Mesothelial cell of epicardium (in vitro differentiated cells): ENCODE measurements at regions not wholly inside any gene's neighbourhood (a gene's known extent, or its start where the extent isn't known, plus 50 kb on each side); places are given as distances from the start of the nearest gene placed in this dataset.

Experiments
- DNase-seq, 2 experiments: peaks; one replicate each; pipeline ENCODE4 v3.0.0; 2021; ENCODE audit warnings: low spot score in 2 of 2; ENCODE audit not compliant: unreplicated experiment in 2 of 2
- H3K27ac Mint-ChIP-seq: 2 replicates; pipeline ENCODE4 v1.8.0; 2021; ENCODE audit warnings: mixed read lengths
- H3K27me3 Mint-ChIP-seq: 2 replicates; pipeline ENCODE4 v1.8.0; 2021; ENCODE audit warnings: low read depth, mixed read lengths
- H3K36me3 Mint-ChIP-seq: 2 replicates; pipeline ENCODE4 v1.8.0; 2021; ENCODE audit warnings: mixed read lengths
- H3K4me1 Mint-ChIP-seq: 2 replicates; pipeline ENCODE4 v1.8.0; 2021; ENCODE audit warnings: mixed read lengths
- H3K4me3 Mint-ChIP-seq: 2 replicates; pipeline ENCODE4 v1.8.0; 2021; ENCODE audit warnings: mild to moderate bottlenecking, moderate library complexity, mixed read lengths
- H3K9me3 Mint-ChIP-seq: 2 replicates; pipeline ENCODE4 v1.8.0; 2021; ENCODE audit warnings: mixed read lengths
- CTCF ChIP-seq: fragments of 200-600 bp; sonication (generic); IDR thresholded peaks from one replicate; pipeline ENCODE4 v1.5.0; 2021; ENCODE audit warnings: antibody characterized with exemption; ENCODE audit not compliant: unreplicated experiment

DNA sequence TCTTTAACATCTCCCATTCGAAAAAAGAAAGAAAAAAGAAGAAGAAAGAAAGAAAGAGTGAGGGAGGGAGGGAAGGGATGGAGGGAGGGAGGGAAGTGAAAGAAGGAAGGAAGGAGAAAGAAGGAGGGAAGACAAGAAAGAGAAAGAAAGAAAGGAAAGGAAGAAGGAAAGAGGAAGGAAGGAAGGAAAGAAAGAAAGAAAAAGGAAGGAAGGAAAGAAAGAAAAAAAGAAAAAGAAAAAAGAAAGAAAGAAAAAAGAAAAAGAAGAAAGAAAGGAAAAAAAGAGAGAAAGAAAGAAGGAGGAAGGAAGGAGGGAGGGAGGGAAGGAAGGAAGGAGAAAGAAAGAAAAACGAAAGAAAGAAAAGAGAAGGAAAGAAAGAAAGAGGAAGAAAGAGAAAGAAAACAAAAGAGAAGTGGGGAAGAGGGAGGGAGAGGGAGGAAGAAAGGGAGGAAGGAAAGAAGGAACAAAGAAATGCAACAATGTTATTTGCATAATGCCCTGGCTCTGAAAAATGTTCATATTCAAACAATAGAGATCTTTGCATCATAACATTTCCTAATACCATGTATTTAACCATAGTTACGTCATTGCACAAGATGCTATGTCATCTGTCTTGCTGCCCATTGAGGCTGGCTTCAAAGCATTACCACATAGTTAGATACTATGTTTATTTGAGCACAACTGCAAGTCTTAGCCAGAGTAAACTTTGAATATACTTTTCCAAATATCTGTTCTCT is 550.6 kb downstream of the DSC3 start:
- DNase-seq: no peak
- no peaks in the 10 kb centered on the region for H3K36me3 Mint-ChIP-seq
- H3K4me1 Mint-ChIP-seq: peaks cover 29% of the 10 kb centered on the region
- H3K27ac Mint-ChIP-seq: no peak overlapping the region
- TF ChIP-seq CTCF: no peak
- no peak overlapping the region for H3K4me3 Mint-ChIP-seq
- no peaks in the 10 kb centered on the region for H3K27me3 Mint-ChIP-seq
- H3K9me3 Mint-ChIP-seq: peaks cover 7% of the 10 kb centered on the region

DNA sequence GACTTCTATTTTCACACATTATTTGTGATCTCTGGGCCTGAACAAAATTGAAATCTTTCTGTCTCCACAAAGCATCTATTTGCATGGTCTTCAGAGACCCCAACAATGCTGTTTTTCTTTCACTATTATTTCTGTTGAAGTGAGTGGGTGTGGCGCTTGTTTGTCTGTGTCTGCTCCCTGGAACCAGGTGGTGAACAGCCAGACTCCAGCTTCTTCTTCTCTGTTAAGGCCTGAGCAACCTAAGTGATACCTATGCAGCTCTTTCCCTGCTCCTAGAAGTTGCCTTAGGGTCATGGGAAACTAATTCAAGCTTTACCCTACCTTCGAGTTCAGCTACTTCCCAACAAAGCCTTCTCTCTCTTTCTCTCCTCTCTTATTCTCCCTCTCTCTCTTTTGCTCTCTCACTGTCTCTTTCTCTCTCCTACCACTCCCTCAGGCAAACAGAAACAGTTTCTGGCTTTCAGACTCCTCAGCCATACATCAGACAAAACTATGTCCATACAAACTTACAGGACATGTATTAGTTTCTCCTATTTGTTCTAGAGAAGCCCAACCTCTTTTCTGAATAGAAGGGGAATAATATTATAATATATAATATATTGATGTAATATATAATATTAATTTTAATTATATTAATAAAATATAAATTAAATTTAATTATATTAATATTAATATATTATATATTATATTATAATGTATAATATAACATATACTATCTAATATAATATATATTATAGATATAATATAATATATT is 552.5 kb downstream of the DSC3 start:
- peaks cover 7% of the 10 kb centered on the region for H3K9me3 Mint-ChIP-seq
- no peak for TF ChIP-seq CTCF
- no peak for DNase-seq
- peaks cover 36% of the 10 kb centered on the region for H3K4me1 Mint-ChIP-seq
- H3K27ac Mint-ChIP-seq: peak overlapping the region; percentile 48
- H3K36me3 Mint-ChIP-seq: no peaks in the 10 kb centered on the region
- no peaks in the 10 kb centered on the region for H3K27me3 Mint-ChIP-seq
- H3K4me3 Mint-ChIP-seq: no peak overlapping the region

DNA sequence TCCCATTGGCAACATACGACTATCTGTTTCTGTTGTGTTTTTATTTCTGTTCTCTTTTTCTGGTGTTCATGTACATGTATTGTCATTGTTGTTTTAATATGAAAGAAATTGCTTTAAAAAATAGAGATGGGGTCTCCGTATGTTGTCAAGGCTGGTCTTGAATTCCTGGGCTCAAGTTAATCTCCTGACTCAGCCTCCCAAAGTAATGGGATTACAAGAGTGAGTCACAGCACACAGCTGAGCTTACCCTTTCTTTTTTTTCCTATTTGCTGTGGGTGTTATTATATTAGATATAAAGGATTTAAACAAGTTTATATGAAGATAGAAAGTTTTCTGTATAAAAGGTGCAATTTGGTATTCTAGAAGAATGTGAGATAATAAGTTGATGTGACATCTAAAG is 554.6 kb downstream of the DSC3 start:
- peaks cover 32% of the 10 kb centered on the region for H3K4me1 Mint-ChIP-seq
- H3K9me3 Mint-ChIP-seq: peaks cover 7% of the 10 kb centered on the region
- H3K27me3 Mint-ChIP-seq: no peaks in the 10 kb centered on the region
- no peak overlapping the region for H3K4me3 Mint-ChIP-seq
- no peak for DNase-seq
- no peaks in the 10 kb centered on the region for H3K36me3 Mint-ChIP-seq
- H3K27ac Mint-ChIP-seq: no peak overlapping the region
- no peak for TF ChIP-seq CTCF

GRCh38 chr18:30486856-30487255 is 555.7 kb downstream of the DSC3 start:
- H3K27ac Mint-ChIP-seq: no peak overlapping the region
- H3K4me1 Mint-ChIP-seq: peaks cover 33% of the 10 kb centered on the region
- no peaks in the 10 kb centered on the region for H3K27me3 Mint-ChIP-seq
- H3K9me3 Mint-ChIP-seq: no peaks in the 10 kb centered on the region
- H3K36me3 Mint-ChIP-seq: no peaks in the 10 kb centered on the region
- no peak overlapping the region for H3K4me3 Mint-ChIP-seq
- no peak for DNase-seq
- no peak for TF ChIP-seq CTCF

DNA sequence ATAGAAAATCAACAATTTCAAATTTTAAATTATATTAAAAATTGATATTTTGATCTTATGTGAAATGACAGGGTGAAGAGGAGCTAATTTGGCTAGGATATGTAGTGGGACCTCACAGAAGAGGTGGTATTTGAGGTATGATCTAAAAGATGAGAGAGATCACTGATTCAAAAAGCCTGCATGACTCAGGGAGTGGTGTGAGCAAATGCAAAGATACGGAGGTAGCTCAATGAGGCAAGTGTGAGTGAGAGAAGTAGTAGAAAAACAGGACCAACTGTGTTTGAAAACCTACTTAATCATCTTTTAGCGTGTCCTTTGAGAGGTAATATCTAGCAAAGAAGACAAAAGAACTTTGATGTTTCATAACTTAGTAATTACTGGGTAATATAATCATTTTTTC is 557.5 kb downstream of the DSC3 start:
- no peak for DNase-seq
- H3K4me3 Mint-ChIP-seq: no peak overlapping the region
- H3K9me3 Mint-ChIP-seq: peaks cover 4% of the 10 kb centered on the region
- H3K27me3 Mint-ChIP-seq: no peaks in the 10 kb centered on the region
- H3K27ac Mint-ChIP-seq: no peak overlapping the region
- no peaks in the 10 kb centered on the region for H3K36me3 Mint-ChIP-seq
- H3K4me1 Mint-ChIP-seq: peaks cover 31% of the 10 kb centered on the region
- no peak for TF ChIP-seq CTCF
